Psoas muscle (tissue), 7 donors: ENCODE measurements at regions not wholly inside any gene's neighbourhood (a gene's known extent, or its start where the extent isn't known, plus 50 kb on each side); places are given as distances from the start of the nearest gene placed in this dataset.

Experiments used
- ATAC-seq, 4 donors: fragments of 200-7000 bp; cut with Tn5 transposase; one replicate each; pipeline ENCODE4 v1.9.1; 2020; ENCODE audit warnings: moderate library complexity in 3 of 4, mild to moderate bottlenecking in 2 of 4
- DNase-seq, 2 donors: peaks; one replicate each; pipeline ENCODE4 v3.0.0-alpha.2; 2020
- H3K27ac ChIP-seq: fragments of 200-600 bp; one replicate; pipeline ENCODE4 v1.8.0; 2022
- H3K27me3 ChIP-seq, 3 donors: fragments of 200-600 bp in 1 of 3; one replicate each; pipeline versions ENCODE4 v1.6.1 to v1.8.0; 2013 to 2022; ENCODE audit warnings: low read length in 2 of 3, mild to moderate bottlenecking in 2 of 3, moderate library complexity in 1 of 3; ENCODE audit not compliant: insufficient read depth in 3 of 3
- H3K36me3 ChIP-seq, 2 donors: fragments of 200-600 bp in 1 of 2; one replicate each; pipeline versions ENCODE4 v1.6.1 to v1.8.0; 2013 to 2022; ENCODE audit warnings: low read depth in 1 of 2, mild to moderate bottlenecking in 1 of 2, moderate library complexity in 1 of 2; ENCODE audit not compliant: insufficient read depth in 1 of 2
- H3K4me1 ChIP-seq: fragments of 200-600 bp; one replicate; pipeline ENCODE4 v1.8.0; 2022
- H3K4me3 ChIP-seq: fragments of 200-600 bp; one replicate; pipeline ENCODE4 v1.8.0; 2022; ENCODE audit warnings: mild to moderate bottlenecking
- H3K9me3 ChIP-seq: fragments of 200-600 bp; one replicate; pipeline ENCODE4 v1.8.0; 2022
- CTCF ChIP-seq: fragments of 200-600 bp; IDR thresholded peaks from one replicate; pipeline ENCODE4 v1.8.0; 2022; ENCODE audit warnings: antibody characterized with exemption
- whole genome bisulfite sequencing, 3 donors: extraction: QIAGEN DNeasy Blood & Tissue Kit; methylation state at CpG; one replicate each; pipeline versions ENCODE4 v1.1.6 to v1.1.7; 2013; 5-methylcytosine and 5-hydroxymethylcytosine counted together
- intact Hi-C, 2 donors: fragments of 100-400 bp; cut with DNase I; formaldehyde crosslinking; loops; one replicate each; pipeline versions ENCODE4 v1.11.0 to v1.14.2; 2022
- donor health status: healthy with polysubstance abuse.
- donor health status: DM: no; HTN: no; CAD: no; lungs with moderate emphysema.
- donor health status: Bipolar disorder and iron deficiency.
- donor health status: healthy.
- donor health status: DM: yes; HTN: yes; CAD: no.
- donor health status: DM: no; HTN: no; CAD: no.
- donor health status: DM: yes; HTN: yes; CAD: no.

GRCh38 chr6:112429226-112429625, 82.1 kb downstream of the RFPL4B start:
- Histone ChIP-seq H3K4me3 (no peak overlapping the region), H3K27me3 (no peaks in the 10 kb centered on the region), H3K4me1 (no peaks in the 10 kb centered on the region), H3K27ac (no peak overlapping the region), H3K36me3 (no peaks in the 10 kb centered on the region), H3K9me3 (no peaks in the 10 kb centered on the region)
- WGBS, 3 donors: 72 to 79% (median 76%) methylated on average over 3 of the region's 3 CpGs
- no peak for TF ChIP-seq CTCF
- no peak for DNase-seq
- ATAC-seq: no peak
- intact Hi-C loops: no loop called here

GRCh38 chr6:112431803-112432202, 84.7 kb downstream of the RFPL4B start:
- Histone ChIP-seq H3K27ac (no peak overlapping the region), H3K36me3 (no peaks in the 10 kb centered on the region), H3K4me1 (no peaks in the 10 kb centered on the region), H3K4me3 (no peak overlapping the region), H3K27me3 (no peaks in the 10 kb centered on the region), H3K9me3 (no peaks in the 10 kb centered on the region)
- WGBS, 3 donors: 96 to 98% (median 97%) methylated on average over 2 of the region's 2 CpGs
- no peak for ATAC-seq
- TF ChIP-seq CTCF: no peak
- DNase-seq: no peak
- intact Hi-C loops: no loop called here

- no peak for DNase-seq
- Histone ChIP-seq H3K36me3 (no peaks in the 10 kb centered on the region), H3K4me1 (no peaks in the 10 kb centered on the region), H3K27ac (no peak overlapping the region), H3K9me3 (no peaks in the 10 kb centered on the region), H3K27me3 (no peaks in the 10 kb centered on the region), H3K4me3 (no peak overlapping the region)
- no peak for TF ChIP-seq CTCF
- intact Hi-C loops: no loop called here
- ATAC-seq: no peak
Measured at GRCh38 chr6:112432853-112433252, 85.7 kb downstream of the RFPL4B start.

- Histone ChIP-seq H3K4me3 (no peak overlapping the region), H3K27me3 (no peaks in the 10 kb centered on the region), H3K9me3 (no peaks in the 10 kb centered on the region), H3K27ac (no peak overlapping the region), H3K36me3 (no peaks in the 10 kb centered on the region), H3K4me1 (no peaks in the 10 kb centered on the region)
- no peak for DNase-seq
- ATAC-seq: no peak
- intact Hi-C loops: no loop called here
- 70 to 84% (median 80%) methylated on average over 1 of the region's 1 CpG for WGBS, 3 donors
- no peak for TF ChIP-seq CTCF
Measured at GRCh38 chr6:112433457-112433856, 86.3 kb downstream of the RFPL4B start.

GRCh38 chr6:112434896-112435435, 87.8 kb downstream of the RFPL4B start:
- no peak for DNase-seq
- H3K36me3 ChIP-seq: no peaks in the 10 kb centered on the region
- ATAC-seq: no peak
- TF ChIP-seq CTCF: no peak
- 73 to 82% (median 81%) methylated on average over 2 of the region's 2 CpGs for WGBS, 3 donors
- H3K4me1 ChIP-seq: no peaks in the 10 kb centered on the region
- no peaks in the 10 kb centered on the region for H3K27me3 ChIP-seq
- no peak overlapping the region for H3K27ac ChIP-seq
- H3K9me3 ChIP-seq: no peaks in the 10 kb centered on the region
- no peak overlapping the region for H3K4me3 ChIP-seq
- intact Hi-C loops: no loop called here
